ENCODE measurements at regions not wholly inside any gene's neighbourhood (a gene's known extent, or its start where the extent isn't known, plus 50 kb on each side); places are given as distances from the start of the nearest gene placed in this dataset.

DNA sequence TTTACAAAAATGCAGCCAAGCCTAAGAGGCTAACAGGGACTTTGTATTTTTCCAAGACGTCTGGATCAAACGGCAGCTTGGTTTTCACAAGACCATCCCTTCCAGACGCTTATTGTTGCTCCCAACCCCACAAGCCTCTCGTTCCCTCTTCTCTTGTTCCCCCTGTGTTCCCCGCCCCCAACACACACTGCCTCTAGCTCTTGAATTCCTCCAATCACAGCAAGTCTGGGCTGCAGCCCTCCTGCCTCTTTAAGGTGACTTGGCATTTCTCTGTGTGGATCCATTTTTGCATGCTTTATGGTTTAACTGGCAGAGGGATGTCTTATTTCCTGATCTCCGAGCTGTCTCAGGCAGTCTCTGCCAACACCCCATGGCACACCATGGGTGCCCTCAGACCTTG lies 182.2 kb downstream of the ABHD5 start:
- H3K9me2 ChIP-seq (ENCODE audit: insufficient read depth, low read length), result no peaks in the 10 kb centered on the region
- H3K27ac ChIP-seq (ENCODE audit: low read length), result no peak overlapping the region
- H3F3A ChIP-seq (ENCODE audit: insufficient read depth, low read length, poor library complexity, severe bottlenecking), result no peaks in the 10 kb centered on the region
- H3K4me2 ChIP-seq (ENCODE audit: low read length), result no peak overlapping the region
- no peaks in the 10 kb centered on the region for H3K79me2 ChIP-seq (replicated peaks; ENCODE audit: insufficient read depth, low read length)
- no peaks in the 10 kb centered on the region for H3K9me3 ChIP-seq (ENCODE audit: low read length)
- no peak overlapping the region for H3K4me3 ChIP-seq (ENCODE audit: low read length)
- H4K20me1 ChIP-seq (ENCODE audit: insufficient read depth), result no peaks in the 10 kb centered on the region
- TF ChIP-seq RAD21 (conservative IDR thresholded peaks at IDR 0.05) (no peak), EP300 (conservative IDR thresholded peaks at IDR 0.05; ENCODE audit: poor library complexity, severe bottlenecking) (no peak), SMC3 (conservative IDR thresholded peaks at IDR 0.05; ENCODE audit: poor library complexity) (no peak), EZH2 (IDR thresholded peaks at IDR 0.05; ENCODE audit: borderline replicate concordance, insufficient read depth, low read length, poor library complexity, severe bottlenecking) (no peak), POLR2AphosphoS5 (IDR thresholded peaks at IDR 0.05) (no peak), TAF1 (IDR thresholded peaks at IDR 0.05; ENCODE audit: low read depth) (no peak), MXI1 (conservative IDR thresholded peaks at IDR 0.05; ENCODE audit: poor library complexity, severe bottlenecking) (no peak)
- TF ChIP-seq, protein P1, sequence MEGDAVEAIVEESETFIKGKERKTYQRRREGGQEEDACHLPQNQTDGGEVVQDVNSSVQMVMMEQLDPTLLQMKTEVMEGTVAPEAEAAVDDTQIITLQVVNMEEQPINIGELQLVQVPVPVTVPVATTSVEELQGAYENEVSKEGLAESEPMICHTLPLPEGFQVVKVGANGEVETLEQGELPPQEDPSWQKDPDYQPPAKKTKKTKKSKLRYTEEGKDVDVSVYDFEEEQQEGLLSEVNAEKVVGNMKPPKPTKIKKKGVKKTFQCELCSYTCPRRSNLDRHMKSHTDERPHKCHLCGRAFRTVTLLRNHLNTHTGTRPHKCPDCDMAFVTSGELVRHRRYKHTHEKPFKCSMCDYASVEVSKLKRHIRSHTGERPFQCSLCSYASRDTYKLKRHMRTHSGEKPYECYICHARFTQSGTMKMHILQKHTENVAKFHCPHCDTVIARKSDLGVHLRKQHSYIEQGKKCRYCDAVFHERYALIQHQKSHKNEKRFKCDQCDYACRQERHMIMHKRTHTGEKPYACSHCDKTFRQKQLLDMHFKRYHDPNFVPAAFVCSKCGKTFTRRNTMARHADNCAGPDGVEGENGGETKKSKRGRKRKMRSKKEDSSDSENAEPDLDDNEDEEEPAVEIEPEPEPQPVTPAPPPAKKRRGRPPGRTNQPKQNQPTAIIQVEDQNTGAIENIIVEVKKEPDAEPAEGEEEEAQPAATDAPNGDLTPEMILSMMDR (IDR thresholded peaks at IDR 0.05; ENCODE audit: poor library complexity, severe bottlenecking), result no peak
- TF ChIP-seq, protein P2, sequence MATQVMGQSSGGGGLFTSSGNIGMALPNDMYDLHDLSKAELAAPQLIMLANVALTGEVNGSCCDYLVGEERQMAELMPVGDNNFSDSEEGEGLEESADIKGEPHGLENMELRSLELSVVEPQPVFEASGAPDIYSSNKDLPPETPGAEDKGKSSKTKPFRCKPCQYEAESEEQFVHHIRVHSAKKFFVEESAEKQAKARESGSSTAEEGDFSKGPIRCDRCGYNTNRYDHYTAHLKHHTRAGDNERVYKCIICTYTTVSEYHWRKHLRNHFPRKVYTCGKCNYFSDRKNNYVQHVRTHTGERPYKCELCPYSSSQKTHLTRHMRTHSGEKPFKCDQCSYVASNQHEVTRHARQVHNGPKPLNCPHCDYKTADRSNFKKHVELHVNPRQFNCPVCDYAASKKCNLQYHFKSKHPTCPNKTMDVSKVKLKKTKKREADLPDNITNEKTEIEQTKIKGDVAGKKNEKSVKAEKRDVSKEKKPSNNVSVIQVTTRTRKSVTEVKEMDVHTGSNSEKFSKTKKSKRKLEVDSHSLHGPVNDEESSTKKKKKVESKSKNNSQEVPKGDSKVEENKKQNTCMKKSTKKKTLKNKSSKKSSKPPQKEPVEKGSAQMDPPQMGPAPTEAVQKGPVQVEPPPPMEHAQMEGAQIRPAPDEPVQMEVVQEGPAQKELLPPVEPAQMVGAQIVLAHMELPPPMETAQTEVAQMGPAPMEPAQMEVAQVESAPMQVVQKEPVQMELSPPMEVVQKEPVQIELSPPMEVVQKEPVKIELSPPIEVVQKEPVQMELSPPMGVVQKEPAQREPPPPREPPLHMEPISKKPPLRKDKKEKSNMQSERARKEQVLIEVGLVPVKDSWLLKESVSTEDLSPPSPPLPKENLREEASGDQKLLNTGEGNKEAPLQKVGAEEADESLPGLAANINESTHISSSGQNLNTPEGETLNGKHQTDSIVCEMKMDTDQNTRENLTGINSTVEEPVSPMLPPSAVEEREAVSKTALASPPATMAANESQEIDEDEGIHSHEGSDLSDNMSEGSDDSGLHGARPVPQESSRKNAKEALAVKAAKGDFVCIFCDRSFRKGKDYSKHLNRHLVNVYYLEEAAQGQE (IDR thresholded peaks at IDR 0.05; ENCODE audit: borderline replicate concordance), result no peak
- no peaks in the 10 kb centered on the region for H3K27me3 ChIP-seq (ENCODE audit: insufficient read depth, low read depth, low read length)
- no peak overlapping the region for H3K9ac ChIP-seq (ENCODE audit: low read length)
- no peak overlapping the region for H2AFZ ChIP-seq (ENCODE audit: low read depth, low read length)
- no peaks in the 10 kb centered on the region for H3K36me3 ChIP-seq (ENCODE audit: insufficient read depth, low read length)

DNA sequence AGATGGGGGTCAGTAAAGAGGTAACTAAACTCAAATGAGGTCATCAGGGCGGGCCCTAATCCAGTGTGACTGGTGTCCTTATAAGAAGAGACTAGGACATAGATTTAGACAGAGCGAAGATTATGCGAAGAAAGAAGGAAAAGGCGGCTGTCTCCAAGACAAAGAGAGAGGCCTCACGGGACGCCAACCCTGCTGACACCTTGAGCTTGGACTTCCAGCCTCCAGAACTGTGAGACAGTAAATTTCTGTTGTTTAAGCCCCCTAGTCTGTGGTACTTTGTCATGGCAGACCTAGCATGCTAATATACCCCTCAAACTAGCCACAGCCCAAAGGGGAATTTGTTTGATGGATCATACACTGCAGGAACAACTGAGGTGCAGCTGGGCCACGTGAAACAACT lies 183.0 kb downstream of the ABHD5 start:
- TF ChIP-seq, protein P2 (IDR thresholded peaks at IDR 0.05; ENCODE audit: borderline replicate concordance), result no peak
- TF ChIP-seq, protein P1 (IDR thresholded peaks at IDR 0.05; ENCODE audit: poor library complexity, severe bottlenecking), result no peak
- no peak for TF ChIP-seq EZH2 (IDR thresholded peaks at IDR 0.05; ENCODE audit: borderline replicate concordance, insufficient read depth, low read length, poor library complexity, severe bottlenecking)
- Histone ChIP-seq H3K9ac (ENCODE audit: low read length) (no peak overlapping the region), H3K27me3 (ENCODE audit: insufficient read depth, low read depth, low read length) (no peaks in the 10 kb centered on the region), H2AFZ (ENCODE audit: low read depth, low read length) (no peak overlapping the region), H4K20me1 (ENCODE audit: insufficient read depth) (no peaks in the 10 kb centered on the region), H3K4me2 (ENCODE audit: low read length) (no peak overlapping the region), H3K9me2 (ENCODE audit: insufficient read depth, low read length) (no peaks in the 10 kb centered on the region), H3K4me3 (ENCODE audit: low read length) (no peak overlapping the region), H3K36me3 (ENCODE audit: insufficient read depth, low read length) (no peaks in the 10 kb centered on the region), H3K27ac (ENCODE audit: low read length) (no peak overlapping the region), H3K79me2 (replicated peaks; ENCODE audit: insufficient read depth, low read length) (no peaks in the 10 kb centered on the region), H3F3A (ENCODE audit: insufficient read depth, low read length, poor library complexity, severe bottlenecking) (no peaks in the 10 kb centered on the region), H3K9me3 (ENCODE audit: low read length) (no peaks in the 10 kb centered on the region)

All from neural cell (in vitro differentiated cells).